ENCODE measurements at regions not wholly inside any gene's neighbourhood (a gene's known extent, or its start where the extent isn't known, plus 50 kb on each side); places are given as distances from the start of the nearest gene placed in this dataset.

DNA sequence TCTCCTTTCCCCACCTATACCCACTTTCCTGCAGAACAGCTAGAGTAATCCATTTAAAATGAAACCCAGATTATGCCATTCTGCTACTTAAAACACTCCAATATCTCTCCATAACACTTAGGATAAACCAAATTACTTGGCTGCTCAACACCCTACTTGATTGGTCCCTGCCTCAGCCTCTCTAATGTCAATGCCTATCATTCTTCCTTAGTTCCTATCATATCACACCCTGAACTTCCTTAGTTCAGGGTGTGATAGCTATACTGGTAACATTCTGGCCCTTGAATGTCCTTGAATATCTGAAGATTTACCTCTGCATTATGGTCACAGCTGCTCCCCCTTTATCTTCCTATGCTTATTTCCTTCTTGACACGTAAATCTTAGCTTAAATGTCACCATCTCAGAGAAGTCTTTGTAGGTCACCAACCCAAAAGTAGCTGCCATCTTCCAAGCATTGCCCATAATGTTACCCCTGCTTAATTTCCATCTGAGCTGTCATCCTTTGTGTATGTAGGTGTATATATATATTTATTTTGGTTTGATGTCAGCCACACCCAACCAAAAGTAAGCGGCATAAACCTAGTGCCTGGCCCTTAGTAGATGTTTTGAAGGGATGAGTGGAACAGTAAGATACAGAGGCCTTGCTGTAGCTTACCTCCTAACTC, 379.8 kb downstream of the PTPRC start:
- TF ChIP-seq, protein P1, sequence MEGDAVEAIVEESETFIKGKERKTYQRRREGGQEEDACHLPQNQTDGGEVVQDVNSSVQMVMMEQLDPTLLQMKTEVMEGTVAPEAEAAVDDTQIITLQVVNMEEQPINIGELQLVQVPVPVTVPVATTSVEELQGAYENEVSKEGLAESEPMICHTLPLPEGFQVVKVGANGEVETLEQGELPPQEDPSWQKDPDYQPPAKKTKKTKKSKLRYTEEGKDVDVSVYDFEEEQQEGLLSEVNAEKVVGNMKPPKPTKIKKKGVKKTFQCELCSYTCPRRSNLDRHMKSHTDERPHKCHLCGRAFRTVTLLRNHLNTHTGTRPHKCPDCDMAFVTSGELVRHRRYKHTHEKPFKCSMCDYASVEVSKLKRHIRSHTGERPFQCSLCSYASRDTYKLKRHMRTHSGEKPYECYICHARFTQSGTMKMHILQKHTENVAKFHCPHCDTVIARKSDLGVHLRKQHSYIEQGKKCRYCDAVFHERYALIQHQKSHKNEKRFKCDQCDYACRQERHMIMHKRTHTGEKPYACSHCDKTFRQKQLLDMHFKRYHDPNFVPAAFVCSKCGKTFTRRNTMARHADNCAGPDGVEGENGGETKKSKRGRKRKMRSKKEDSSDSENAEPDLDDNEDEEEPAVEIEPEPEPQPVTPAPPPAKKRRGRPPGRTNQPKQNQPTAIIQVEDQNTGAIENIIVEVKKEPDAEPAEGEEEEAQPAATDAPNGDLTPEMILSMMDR (IDR thresholded peaks at IDR 0.05 in 4 of 5, conservative IDR thresholded peaks at IDR 0.05 in 1 of 5): no peak
- TF ChIP-seq POLR2A (IDR thresholded peaks at IDR 0.05): no peak

Measured in gastrocnemius medialis (tissue), 4 donors.